ENCODE measurements at regions not wholly inside any gene's neighbourhood (a gene's known extent, or its start where the extent isn't known, plus 50 kb on each side); places are given as distances from the start of the nearest gene placed in this dataset.

- no peak for DNase-seq
These were observed 50.9 kb upstream of the KCNJ15 start for GRCh38 chr21:38205940-38206339.

- DNase-seq = no peak
These were observed 50.1 kb upstream of the KCNJ15 start for GRCh38 chr21:38206646-38207045.
